ENCODE measurements at regions not wholly inside any gene's neighbourhood (a gene's known extent, or its start where the extent isn't known, plus 50 kb on each side); places are given as distances from the start of the nearest gene placed in this dataset.

- Mint-ChIP-seq H3K9me3 (peaks cover 7% of the 10 kb centered on the region), H3K4me1 (ENCODE audit: low read depth) (no peaks in the 10 kb centered on the region), H3K36me3 (no peaks in the 10 kb centered on the region), H3K27ac (no peak overlapping the region), H3K27me3 (no peaks in the 10 kb centered on the region), H3K4me3 (no peak overlapping the region)
- POLR2A ChIA-PET: no interaction called here
- CTCF ChIA-PET: no interaction called here
- DNase-seq: no peak
- intact Hi-C loops (cut with micrococcal nuclease): no loop called here
Measured at GRCh38 chr3:168859143-168859542, 763.4 kb upstream of the GOLIM4 start.

- ChIA-PET CTCF (no interaction called here), POLR2A (no interaction called here)
- Mint-ChIP-seq H3K27ac (no peak overlapping the region), H3K4me1 (ENCODE audit: low read depth) (no peaks in the 10 kb centered on the region), H3K27me3 (no peaks in the 10 kb centered on the region), H3K36me3 (no peaks in the 10 kb centered on the region), H3K9me3 (peaks cover 7% of the 10 kb centered on the region), H3K4me3 (no peak overlapping the region)
- DNase-seq: no peak
- intact Hi-C loops (cut with micrococcal nuclease): no loop called here
Measured at GRCh38 chr3:168858327-168858726, 762.6 kb upstream of the GOLIM4 start.

GRCh38 chr3:168850109-168850508 lies 754.4 kb upstream of the GOLIM4 start:
- Mint-ChIP-seq H3K9me3 (no peaks in the 10 kb centered on the region), H3K4me1 (ENCODE audit: low read depth) (no peaks in the 10 kb centered on the region), H3K27me3 (no peaks in the 10 kb centered on the region), H3K27ac (no peak overlapping the region), H3K4me3 (no peak overlapping the region), H3K36me3 (no peaks in the 10 kb centered on the region)
- intact Hi-C loops (cut with micrococcal nuclease): no loop called here
- POLR2A ChIA-PET: no interaction called here
- DNase-seq: no peak
- CTCF ChIA-PET: no interaction called here

- ChIA-PET CTCF (interaction anchor here (1.1 to 1.8 kb wide), 3 partner anchors 18 to 637 kb away, joined by 4 to 18 read pairs (median 4); no protein-coding TSS in a partner anchor), POLR2A (no interaction called here)
- Mint-ChIP-seq H3K27me3 (no peaks in the 10 kb centered on the region), H3K36me3 (no peaks in the 10 kb centered on the region), H3K9me3 (no peaks in the 10 kb centered on the region), H3K4me3 (no peak overlapping the region), H3K27ac (no peak overlapping the region), H3K4me1 (ENCODE audit: low read depth) (no peaks in the 10 kb centered on the region)
- no peak for DNase-seq
- intact Hi-C loops (cut with micrococcal nuclease): loop anchor here (1.0 kb wide), 1 partner anchor 636 kb away; no protein-coding TSS in a partner anchor
Measured at GRCh38 chr3:168847291-168847883, 751.7 kb upstream of the GOLIM4 start.

- ChIA-PET POLR2A (no interaction called here), CTCF (no interaction called here)
- Mint-ChIP-seq H3K27ac (no peak overlapping the region), H3K4me1 (ENCODE audit: low read depth) (no peaks in the 10 kb centered on the region), H3K36me3 (no peaks in the 10 kb centered on the region), H3K9me3 (no peaks in the 10 kb centered on the region), H3K4me3 (no peak overlapping the region), H3K27me3 (no peaks in the 10 kb centered on the region)
- intact Hi-C loops (cut with micrococcal nuclease): no loop called here
- DNase-seq: no peak
Measured at GRCh38 chr3:168844894-168845482, 749.3 kb upstream of the GOLIM4 start.

GRCh38 chr3:168844472-168844871 lies 748.7 kb upstream of the GOLIM4 start:
- CTCF ChIA-PET: no interaction called here
- no peaks in the 10 kb centered on the region for H3K4me1 Mint-ChIP-seq (ENCODE audit: low read depth)
- DNase-seq: no peak
- H3K4me3 Mint-ChIP-seq: no peak overlapping the region
- H3K36me3 Mint-ChIP-seq: no peaks in the 10 kb centered on the region
- intact Hi-C loops (cut with micrococcal nuclease): no loop called here
- no peaks in the 10 kb centered on the region for H3K27me3 Mint-ChIP-seq
- H3K27ac Mint-ChIP-seq: no peak overlapping the region
- POLR2A ChIA-PET: no interaction called here
- H3K9me3 Mint-ChIP-seq: no peaks in the 10 kb centered on the region

GRCh38 chr3:168843481-168843880 lies 747.8 kb upstream of the GOLIM4 start:
- Mint-ChIP-seq H3K27me3 (no peaks in the 10 kb centered on the region), H3K27ac (no peak overlapping the region), H3K4me3 (no peak overlapping the region), H3K4me1 (ENCODE audit: low read depth) (no peaks in the 10 kb centered on the region), H3K36me3 (no peaks in the 10 kb centered on the region), H3K9me3 (no peaks in the 10 kb centered on the region)
- DNase-seq: no peak
- CTCF ChIA-PET: no interaction called here
- intact Hi-C loops (cut with micrococcal nuclease): no loop called here
- POLR2A ChIA-PET: no interaction called here

- no peaks in the 10 kb centered on the region for H3K9me3 Mint-ChIP-seq
- H3K27ac Mint-ChIP-seq: no peak overlapping the region
- intact Hi-C loops (cut with micrococcal nuclease): no loop called here
- no peak overlapping the region for H3K4me3 Mint-ChIP-seq
- H3K4me1 Mint-ChIP-seq (ENCODE audit: low read depth): no peaks in the 10 kb centered on the region
- ChIA-PET CTCF (no interaction called here), POLR2A (no interaction called here)
- H3K36me3 Mint-ChIP-seq: no peaks in the 10 kb centered on the region
- H3K27me3 Mint-ChIP-seq: no peaks in the 10 kb centered on the region
- DNase-seq: no peak
Measured at GRCh38 chr3:168839653-168840052, 743.9 kb upstream of the GOLIM4 start.

GRCh38 chr3:168834558-168834957 lies 738.8 kb upstream of the GOLIM4 start:
- CTCF ChIA-PET: no interaction called here
- H3K36me3 Mint-ChIP-seq: no peaks in the 10 kb centered on the region
- no peaks in the 10 kb centered on the region for H3K9me3 Mint-ChIP-seq
- intact Hi-C loops (cut with micrococcal nuclease): no loop called here
- no peak for DNase-seq
- no peak overlapping the region for H3K27ac Mint-ChIP-seq
- H3K27me3 Mint-ChIP-seq: no peaks in the 10 kb centered on the region
- no peaks in the 10 kb centered on the region for H3K4me1 Mint-ChIP-seq (ENCODE audit: low read depth)
- H3K4me3 Mint-ChIP-seq: no peak overlapping the region
- POLR2A ChIA-PET: no interaction called here

- ChIA-PET POLR2A (no interaction called here), CTCF (no interaction called here)
- Mint-ChIP-seq H3K27ac (no peak overlapping the region), H3K27me3 (no peaks in the 10 kb centered on the region), H3K4me1 (ENCODE audit: low read depth) (no peaks in the 10 kb centered on the region), H3K36me3 (no peaks in the 10 kb centered on the region), H3K4me3 (no peak overlapping the region), H3K9me3 (no peaks in the 10 kb centered on the region)
- no peak for DNase-seq
- intact Hi-C loops (cut with micrococcal nuclease): no loop called here
Measured at GRCh38 chr3:168828943-168829342, 733.2 kb upstream of the GOLIM4 start.

- no peaks in the 10 kb centered on the region for H3K9me3 Mint-ChIP-seq
- H3K4me1 Mint-ChIP-seq (ENCODE audit: low read depth): no peaks in the 10 kb centered on the region
- no peaks in the 10 kb centered on the region for H3K36me3 Mint-ChIP-seq
- no peak overlapping the region for H3K4me3 Mint-ChIP-seq
- no peak overlapping the region for H3K27ac Mint-ChIP-seq
- CTCF ChIA-PET: no interaction called here
- POLR2A ChIA-PET: no interaction called here
- no peaks in the 10 kb centered on the region for H3K27me3 Mint-ChIP-seq
- intact Hi-C loops (cut with micrococcal nuclease): no loop called here
- DNase-seq: no peak
Measured at GRCh38 chr3:168828536-168828935, 732.8 kb upstream of the GOLIM4 start.

GRCh38 chr3:168828014-168828413 lies 732.3 kb upstream of the GOLIM4 start:
- POLR2A ChIA-PET: no interaction called here
- no peak for DNase-seq
- intact Hi-C loops (cut with micrococcal nuclease): no loop called here
- CTCF ChIA-PET: no interaction called here
- no peak overlapping the region for H3K27ac Mint-ChIP-seq
- no peaks in the 10 kb centered on the region for H3K9me3 Mint-ChIP-seq
- no peak overlapping the region for H3K4me3 Mint-ChIP-seq
- H3K36me3 Mint-ChIP-seq: no peaks in the 10 kb centered on the region
- H3K4me1 Mint-ChIP-seq (ENCODE audit: low read depth): no peaks in the 10 kb centered on the region
- no peaks in the 10 kb centered on the region for H3K27me3 Mint-ChIP-seq

GRCh38 chr3:168824107-168824506 lies 728.4 kb upstream of the GOLIM4 start:
- Mint-ChIP-seq H3K4me3 (no peak overlapping the region), H3K36me3 (no peaks in the 10 kb centered on the region), H3K9me3 (no peaks in the 10 kb centered on the region), H3K27ac (no peak overlapping the region), H3K4me1 (ENCODE audit: low read depth) (no peaks in the 10 kb centered on the region), H3K27me3 (no peaks in the 10 kb centered on the region)
- intact Hi-C loops (cut with micrococcal nuclease): no loop called here
- DNase-seq: no peak
- POLR2A ChIA-PET: no interaction called here
- CTCF ChIA-PET: no interaction called here

Measured in activated CD4-positive, alpha-beta memory T cell treated with anti-CD3 and anti-CD28 coated beads for 36 hours (primary cell).